Parathyroid adenoma (tissue), 2 donors: ENCODE measurements at regions not wholly inside any gene's neighbourhood (a gene's known extent, or its start where the extent isn't known, plus 50 kb on each side); places are given as distances from the start of the nearest gene placed in this dataset.

ENCODE experiments used
- H2AFZ ChIP-seq: fragments of 300-600 bp; sonication (generic); one replicate; pipeline ENCODE4 v1.7.0; 2017; ENCODE audit warnings: antibody characterized with exemption, mild to moderate bottlenecking
- H3K27ac ChIP-seq: fragments of 300-600 bp; sonication (generic); one replicate; pipeline ENCODE4 v1.7.0; 2017
- H3K27me3 ChIP-seq: fragments of 300-600 bp; sonication (generic); one replicate; pipeline ENCODE4 v1.7.0; 2017; ENCODE audit warnings: low read length; ENCODE audit not compliant: control insufficient read depth, insufficient read depth
- H3K36me3 ChIP-seq: fragments of 300-600 bp; sonication (generic); one replicate; pipeline ENCODE4 v1.7.0; 2017; ENCODE audit warnings: low read length; ENCODE audit not compliant: control insufficient read depth, insufficient read depth
- H3K4me1 ChIP-seq: fragments of 300-600 bp; sonication (generic); one replicate; pipeline ENCODE4 v1.7.0; 2017; ENCODE audit warnings: control low read depth
- H3K4me2 ChIP-seq: fragments of 300-600 bp; sonication (generic); one replicate; pipeline ENCODE4 v1.7.0; 2017; ENCODE audit warnings: low read length
- H3K4me3 ChIP-seq: fragments of 300-600 bp; sonication (generic); one replicate; pipeline ENCODE4 v1.7.0; 2017; ENCODE audit warnings: low read depth, low read length
- H3K79me2 ChIP-seq: fragments of 300-600 bp; sonication (generic); one replicate; pipeline ENCODE4 v1.7.0; 2017; ENCODE audit warnings: control low read depth
- H3K9ac ChIP-seq: fragments of 300-600 bp; sonication (generic); one replicate; pipeline ENCODE4 v1.7.0; 2017; ENCODE audit warnings: mild to moderate bottlenecking
- H3K9me3 ChIP-seq: fragments of 300-600 bp; sonication (generic); one replicate; pipeline ENCODE4 v1.7.0; 2017; ENCODE audit warnings: low read length; ENCODE audit not compliant: control insufficient read depth
- TF ChIP-seq, protein P1 (sequence below): fragments of 300-600 bp; sonication (generic); IDR thresholded peaks from one replicate; pipeline ENCODE4 v1.7.0; 2017; ENCODE audit warnings: antibody characterized with exemption, mild to moderate bottlenecking
- donor health status: primary hyperparathyroidism.

DNA sequence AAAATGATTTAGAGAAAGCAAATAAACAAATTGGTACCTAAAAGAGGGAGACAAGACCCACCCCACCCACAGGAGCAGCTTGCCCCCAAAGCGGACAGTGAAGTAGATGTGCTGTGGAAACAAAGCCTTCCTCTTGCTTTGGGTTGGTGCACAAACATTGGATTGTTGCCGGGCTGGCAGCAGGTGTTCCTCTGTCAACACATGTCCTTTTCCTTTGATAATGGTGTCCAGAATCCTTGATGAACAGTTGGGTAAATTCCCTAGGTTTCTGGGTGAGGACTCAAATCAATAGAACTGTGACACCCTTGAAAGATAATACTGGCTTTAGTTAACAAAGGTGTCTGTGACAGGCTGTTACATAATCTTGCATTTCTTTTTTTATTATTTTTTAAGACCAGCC lies 311.8 kb downstream of the SPRY2 start:
- H3K27ac ChIP-seq, result no peak overlapping the region
- H3K36me3 ChIP-seq, result no peaks in the 10 kb centered on the region
- no peak overlapping the region for H3K9ac ChIP-seq
- H3K4me1 ChIP-seq, result no peaks in the 10 kb centered on the region
- H3K4me3 ChIP-seq, result no peak overlapping the region
- no peak overlapping the region for H3K4me2 ChIP-seq
- TF ChIP-seq, protein P1, sequence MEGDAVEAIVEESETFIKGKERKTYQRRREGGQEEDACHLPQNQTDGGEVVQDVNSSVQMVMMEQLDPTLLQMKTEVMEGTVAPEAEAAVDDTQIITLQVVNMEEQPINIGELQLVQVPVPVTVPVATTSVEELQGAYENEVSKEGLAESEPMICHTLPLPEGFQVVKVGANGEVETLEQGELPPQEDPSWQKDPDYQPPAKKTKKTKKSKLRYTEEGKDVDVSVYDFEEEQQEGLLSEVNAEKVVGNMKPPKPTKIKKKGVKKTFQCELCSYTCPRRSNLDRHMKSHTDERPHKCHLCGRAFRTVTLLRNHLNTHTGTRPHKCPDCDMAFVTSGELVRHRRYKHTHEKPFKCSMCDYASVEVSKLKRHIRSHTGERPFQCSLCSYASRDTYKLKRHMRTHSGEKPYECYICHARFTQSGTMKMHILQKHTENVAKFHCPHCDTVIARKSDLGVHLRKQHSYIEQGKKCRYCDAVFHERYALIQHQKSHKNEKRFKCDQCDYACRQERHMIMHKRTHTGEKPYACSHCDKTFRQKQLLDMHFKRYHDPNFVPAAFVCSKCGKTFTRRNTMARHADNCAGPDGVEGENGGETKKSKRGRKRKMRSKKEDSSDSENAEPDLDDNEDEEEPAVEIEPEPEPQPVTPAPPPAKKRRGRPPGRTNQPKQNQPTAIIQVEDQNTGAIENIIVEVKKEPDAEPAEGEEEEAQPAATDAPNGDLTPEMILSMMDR, result no peak
- H3K27me3 ChIP-seq, result no peaks in the 10 kb centered on the region
- H3K79me2 ChIP-seq, result no peaks in the 10 kb centered on the region
- no peak overlapping the region for H2AFZ ChIP-seq
- H3K9me3 ChIP-seq, result no peaks in the 10 kb centered on the region

DNA sequence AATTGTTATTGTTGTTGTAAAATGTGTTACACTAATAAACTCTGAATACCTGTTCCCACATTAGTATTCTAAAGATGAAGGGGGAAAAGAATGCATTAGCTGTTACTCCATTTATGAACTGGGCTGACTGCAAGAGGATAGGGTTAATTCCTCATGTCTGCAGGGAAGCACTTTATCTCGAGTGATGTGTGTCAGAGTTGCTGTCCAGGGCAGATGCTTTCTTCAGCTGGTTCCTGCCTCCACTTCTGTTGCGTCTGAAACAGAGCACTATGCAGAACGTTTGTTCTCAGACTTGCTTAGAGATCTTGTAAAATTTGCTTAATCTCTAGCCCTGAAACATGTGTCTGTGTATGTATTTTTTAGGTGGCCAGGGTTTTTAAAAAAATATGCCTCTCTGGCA lies 318.8 kb downstream of the SPRY2 start:
- Histone ChIP-seq H3K4me1 (no peaks in the 10 kb centered on the region), H3K9ac (no peak overlapping the region), H3K79me2 (no peaks in the 10 kb centered on the region), H3K4me3 (no peak overlapping the region), H3K4me2 (no peak overlapping the region), H3K27ac (no peak overlapping the region), H2AFZ (no peak overlapping the region), H3K36me3 (no peaks in the 10 kb centered on the region), H3K27me3 (no peaks in the 10 kb centered on the region), H3K9me3 (no peaks in the 10 kb centered on the region)
- TF ChIP-seq, protein P1, result no peak

DNA sequence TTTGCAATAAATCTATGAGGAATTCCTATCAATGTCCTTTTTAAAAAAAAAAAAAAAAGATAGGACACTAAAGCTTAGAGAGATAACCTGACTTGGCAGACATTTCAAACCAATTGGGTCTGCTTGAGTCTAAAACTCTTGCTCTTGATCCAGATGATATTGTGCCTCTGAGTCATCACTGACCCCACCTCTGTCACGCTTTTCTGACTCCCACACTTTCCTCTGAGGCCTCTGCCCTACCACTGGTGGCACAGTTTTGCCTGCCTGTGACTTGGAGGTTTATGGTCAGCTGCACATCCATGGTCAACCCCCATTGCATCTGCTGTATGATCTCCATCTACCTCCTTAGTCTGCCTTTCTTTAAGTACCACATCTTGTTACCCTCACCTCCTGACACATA lies 328.7 kb downstream of the SPRY2 start:
- no peak overlapping the region for H3K4me3 ChIP-seq
- no peaks in the 10 kb centered on the region for H3K9me3 ChIP-seq
- H3K79me2 ChIP-seq, result no peaks in the 10 kb centered on the region
- H3K4me2 ChIP-seq, result no peak overlapping the region
- no peak overlapping the region for H3K27ac ChIP-seq
- H3K36me3 ChIP-seq, result no peaks in the 10 kb centered on the region
- no peaks in the 10 kb centered on the region for H3K27me3 ChIP-seq
- no peak overlapping the region for H3K9ac ChIP-seq
- TF ChIP-seq, protein P1, result no peak
- H3K4me1 ChIP-seq, result no peaks in the 10 kb centered on the region
- no peak overlapping the region for H2AFZ ChIP-seq

DNA sequence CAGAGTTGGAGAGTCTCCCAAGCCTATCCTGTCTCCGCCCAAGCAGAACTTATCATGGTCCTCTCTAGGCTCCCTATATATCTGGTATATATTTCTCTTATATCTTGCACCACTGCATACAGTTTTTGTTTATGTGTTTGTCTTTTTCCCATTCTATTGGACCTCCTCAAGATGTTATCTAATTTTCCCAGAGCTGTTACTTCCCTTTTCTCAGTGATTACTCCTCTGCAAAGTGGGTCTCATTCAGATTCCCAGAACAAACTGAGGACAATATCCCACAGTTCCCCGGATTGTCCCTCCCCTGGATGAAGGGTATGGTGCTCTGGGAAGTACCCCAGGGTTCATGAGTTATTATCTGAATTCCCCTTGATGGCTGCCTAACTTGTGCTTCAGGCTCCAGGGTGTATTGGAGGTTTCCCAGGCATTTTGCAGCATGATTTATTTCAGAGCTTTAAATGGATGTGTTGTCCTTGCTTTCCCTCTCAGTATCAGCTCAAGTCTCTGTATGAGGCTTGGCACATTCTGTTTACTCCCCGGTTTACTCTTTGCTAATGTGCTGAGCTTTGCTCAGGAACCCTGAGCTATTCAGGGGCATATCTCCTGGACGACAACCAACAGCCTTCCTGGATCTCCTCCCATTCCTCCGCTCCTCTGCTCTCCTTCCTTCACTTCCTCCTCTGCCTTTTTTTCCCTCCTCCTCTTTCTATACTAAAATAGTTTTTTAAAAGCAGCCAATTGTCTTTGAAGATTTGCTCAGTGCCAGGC lies 329.3 kb downstream of the SPRY2 start:
- Histone ChIP-seq H3K27ac (no peak overlapping the region), H3K9ac (no peak overlapping the region), H3K79me2 (no peaks in the 10 kb centered on the region), H3K9me3 (no peaks in the 10 kb centered on the region), H3K4me3 (no peak overlapping the region), H2AFZ (no peak overlapping the region), H3K36me3 (no peaks in the 10 kb centered on the region), H3K4me1 (no peaks in the 10 kb centered on the region), H3K27me3 (no peaks in the 10 kb centered on the region), H3K4me2 (no peak overlapping the region)
- TF ChIP-seq, protein P1, result no peak

DNA sequence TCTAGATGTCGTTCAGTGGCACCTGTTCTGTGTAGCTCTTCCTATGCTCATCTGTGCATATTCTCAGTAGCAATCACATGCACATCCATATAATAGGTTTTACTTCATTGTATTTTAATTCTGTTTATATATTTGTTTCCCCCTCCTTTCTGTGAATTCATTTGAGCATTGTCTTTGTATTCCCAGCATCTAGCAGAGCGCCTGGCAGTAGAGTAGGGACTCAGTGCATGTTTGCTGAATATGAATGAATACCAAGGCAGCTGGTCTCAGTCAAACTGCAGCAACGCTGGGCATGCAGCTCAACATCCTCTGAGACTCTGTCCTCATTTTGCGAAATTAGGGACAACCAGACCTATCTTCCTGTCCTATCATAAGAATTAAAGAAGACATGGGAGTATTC lies 330.1 kb downstream of the SPRY2 start:
- H3K36me3 ChIP-seq, result no peaks in the 10 kb centered on the region
- TF ChIP-seq, protein P1, result no peak
- no peaks in the 10 kb centered on the region for H3K79me2 ChIP-seq
- H3K9ac ChIP-seq, result no peak overlapping the region
- no peak overlapping the region for H3K4me2 ChIP-seq
- H3K27ac ChIP-seq, result no peak overlapping the region
- no peak overlapping the region for H3K4me3 ChIP-seq
- H3K27me3 ChIP-seq, result no peaks in the 10 kb centered on the region
- H3K9me3 ChIP-seq, result no peaks in the 10 kb centered on the region
- no peaks in the 10 kb centered on the region for H3K4me1 ChIP-seq
- no peak overlapping the region for H2AFZ ChIP-seq
